ENCODE measurements at regions not wholly inside any gene's neighbourhood (a gene's known extent, or its start where the extent isn't known, plus 50 kb on each side); places are given as distances from the start of the nearest gene placed in this dataset.
"Not testable (repeated sequence)": the region's sequence is repeated elsewhere in the genome, so short reads cannot be mapped to it uniquely, and the experiment has no call there.

DNA sequence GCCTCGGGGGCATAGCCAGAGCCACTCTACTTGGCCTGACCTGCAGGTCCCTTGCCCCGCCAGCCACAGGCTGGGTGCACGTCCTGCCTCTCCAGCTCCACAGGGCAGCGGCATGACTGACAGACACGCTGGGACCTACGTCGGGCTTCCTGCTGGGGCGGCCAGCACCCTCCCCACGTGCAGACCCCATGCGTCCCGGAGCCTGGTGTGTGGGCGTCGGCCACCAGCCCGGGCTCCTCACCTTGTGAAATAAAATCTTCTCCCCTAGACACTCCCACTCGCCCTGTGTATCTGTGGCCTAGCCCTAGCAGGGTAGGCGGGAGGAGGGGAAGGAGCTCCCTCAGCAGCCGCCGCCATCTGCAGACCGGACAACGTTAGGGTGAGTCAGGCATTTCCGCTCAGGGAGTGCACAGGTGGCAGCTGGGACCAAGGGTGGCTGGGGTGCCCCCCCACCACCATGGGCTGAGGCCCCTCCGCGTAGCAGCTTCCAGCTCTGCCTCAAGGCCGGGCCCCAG is 119.5 kb downstream of the IGLL1 start:
- DNase-seq (ENCODE audit: low read depth) = not testable (repeated sequence)

DNA sequence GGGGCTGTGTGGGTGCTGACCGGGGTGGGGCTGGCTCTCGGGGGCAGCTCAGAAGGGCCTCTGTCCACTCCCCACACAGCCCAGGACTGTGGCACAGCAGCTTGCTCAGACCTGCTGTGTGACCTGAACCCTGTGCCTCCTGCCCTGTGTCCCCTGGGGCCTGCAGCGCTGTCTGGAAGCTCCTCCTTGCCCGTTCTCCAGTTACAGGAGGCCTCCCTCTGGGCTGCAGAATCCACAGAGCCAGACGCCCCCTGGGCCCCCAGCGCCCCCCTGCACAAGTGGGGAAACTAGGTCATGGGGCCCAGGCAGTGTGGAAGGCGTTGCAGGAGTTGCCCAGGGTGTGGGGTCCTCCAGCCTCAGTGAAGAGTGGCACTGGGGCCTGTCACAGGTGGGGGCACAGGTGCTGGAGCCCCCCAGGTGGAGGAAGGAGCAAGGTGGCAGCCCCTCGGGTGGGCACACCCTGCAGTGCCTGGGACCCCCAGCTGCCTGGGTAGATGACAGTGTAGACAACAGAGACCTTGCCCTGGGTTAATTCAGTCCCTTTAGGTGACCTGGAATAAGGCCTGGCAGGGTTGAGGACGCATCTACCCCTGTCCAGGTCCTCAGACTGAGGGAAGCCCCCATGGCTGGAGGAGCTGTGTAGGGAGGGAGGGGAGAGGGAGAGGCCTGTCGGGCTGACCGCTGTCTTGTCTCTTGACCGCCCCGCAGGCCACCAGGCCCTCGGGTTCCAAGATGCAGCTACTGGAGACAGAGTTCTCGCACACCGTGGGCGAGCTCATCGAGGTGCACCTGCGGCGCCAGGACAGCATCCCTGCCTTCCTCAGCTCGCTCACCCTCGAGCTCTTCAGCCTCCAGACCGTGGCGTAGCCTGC is 120.2 kb downstream of the IGLL1 start:
- not testable (repeated sequence) for DNase-seq (ENCODE audit: low read depth)

DNA sequence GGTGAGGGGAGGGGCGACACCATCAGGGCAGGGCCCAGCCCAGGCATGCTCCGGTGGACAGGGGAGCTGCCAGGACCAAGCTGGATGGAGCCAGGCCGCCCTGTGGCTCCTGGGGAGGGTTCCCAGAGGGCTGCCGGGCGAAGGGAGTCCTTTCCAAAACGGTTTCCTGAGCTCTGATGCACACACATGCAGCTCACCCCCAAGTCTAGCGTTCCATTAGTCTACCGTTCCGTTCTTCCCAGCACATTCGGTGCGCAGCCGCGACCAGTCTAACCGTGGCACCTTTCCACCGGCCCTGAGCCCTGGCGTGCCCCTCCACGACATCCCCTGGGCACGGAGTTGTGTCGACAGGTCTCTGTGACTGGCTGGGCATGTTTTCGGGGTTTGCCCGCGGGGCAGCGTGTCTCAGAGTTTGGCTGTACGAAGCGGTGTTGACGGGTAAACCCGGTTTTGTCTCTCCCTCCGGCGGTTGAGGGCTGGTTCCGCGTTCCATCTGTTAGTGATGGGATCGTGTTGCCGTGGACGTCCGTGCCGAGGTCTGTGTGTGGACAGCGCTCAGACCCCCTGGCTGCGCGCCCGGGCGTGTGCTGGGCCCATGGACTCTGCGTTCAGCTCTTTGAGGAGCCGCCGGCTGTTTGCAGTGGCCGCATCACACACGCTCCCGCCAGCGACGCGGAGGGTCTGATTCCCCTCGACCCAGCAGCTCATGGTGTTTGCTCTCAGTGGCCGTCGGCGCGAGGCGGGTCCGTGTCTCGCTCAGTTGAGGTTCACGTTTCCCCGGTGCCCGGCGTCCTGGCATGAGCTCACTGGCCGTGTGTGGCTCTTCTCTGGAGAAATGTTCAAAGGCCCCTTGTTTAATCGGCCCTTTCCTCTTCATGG is 121.2 kb downstream of the IGLL1 start:
- no peak for DNase-seq (ENCODE audit: low read depth)

DNA sequence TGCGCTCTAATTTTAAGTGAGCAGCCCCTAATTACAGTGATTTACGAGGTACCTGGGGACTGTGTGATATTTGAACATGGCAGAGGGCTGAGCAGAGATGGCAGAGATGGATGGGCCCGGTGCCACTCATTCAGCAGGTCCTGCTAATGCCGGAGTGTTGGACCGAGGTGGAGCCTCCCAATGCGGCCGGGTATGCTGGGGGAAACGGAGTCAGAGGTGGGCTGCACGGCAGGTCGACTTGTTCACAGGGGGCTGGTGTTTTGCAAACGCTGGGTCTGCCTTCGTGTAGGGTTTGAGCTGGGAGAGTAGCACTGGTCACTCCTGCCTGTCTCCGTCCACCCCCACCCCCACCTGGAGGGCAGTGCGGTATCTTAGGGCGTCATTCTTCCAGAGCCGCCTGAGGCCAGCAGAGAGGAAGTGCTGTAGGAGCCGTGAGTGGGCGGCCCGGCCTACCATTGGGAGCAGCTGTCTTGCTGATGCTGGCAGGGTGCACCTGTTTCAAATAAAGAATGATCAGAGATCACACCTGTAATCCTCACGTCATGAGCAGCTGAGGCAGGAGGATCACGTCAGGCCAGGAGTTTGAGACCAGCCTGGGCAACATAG is 122.6 kb downstream of the IGLL1 start:
- no peak for DNase-seq (ENCODE audit: low read depth)

- not testable (repeated sequence) for DNase-seq (ENCODE audit: low read depth)
Measured at GRCh38 chr22:23456666-23457379, 123.3 kb downstream of the IGLL1 start.

DNA sequence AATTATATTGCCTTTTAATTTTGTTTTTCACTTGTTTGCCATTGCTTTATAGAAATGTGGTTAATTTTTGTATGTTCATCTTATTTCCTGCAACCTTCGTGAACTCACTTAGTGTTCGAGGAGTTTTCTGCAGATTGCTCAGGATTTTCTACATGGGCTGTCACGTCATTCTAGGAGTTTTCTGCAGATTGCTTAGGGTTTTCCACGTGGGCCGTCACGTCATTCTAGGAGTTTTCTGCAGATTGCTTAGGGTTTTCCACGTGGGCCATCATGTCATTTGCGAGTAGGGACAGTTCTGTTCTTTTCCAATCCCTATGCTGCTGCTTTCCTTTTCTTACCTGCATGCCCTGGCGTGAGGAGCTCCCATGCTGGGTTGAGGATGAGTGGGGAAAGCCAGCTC is 125.7 kb downstream of the IGLL1 start:
- DNase-seq (ENCODE audit: low read depth) = not testable (repeated sequence)

GRCh38 chr22:23453277-23453676 is 126.8 kb downstream of the IGLL1 start:
- DNase-seq (ENCODE audit: low read depth) = no peak

DNA sequence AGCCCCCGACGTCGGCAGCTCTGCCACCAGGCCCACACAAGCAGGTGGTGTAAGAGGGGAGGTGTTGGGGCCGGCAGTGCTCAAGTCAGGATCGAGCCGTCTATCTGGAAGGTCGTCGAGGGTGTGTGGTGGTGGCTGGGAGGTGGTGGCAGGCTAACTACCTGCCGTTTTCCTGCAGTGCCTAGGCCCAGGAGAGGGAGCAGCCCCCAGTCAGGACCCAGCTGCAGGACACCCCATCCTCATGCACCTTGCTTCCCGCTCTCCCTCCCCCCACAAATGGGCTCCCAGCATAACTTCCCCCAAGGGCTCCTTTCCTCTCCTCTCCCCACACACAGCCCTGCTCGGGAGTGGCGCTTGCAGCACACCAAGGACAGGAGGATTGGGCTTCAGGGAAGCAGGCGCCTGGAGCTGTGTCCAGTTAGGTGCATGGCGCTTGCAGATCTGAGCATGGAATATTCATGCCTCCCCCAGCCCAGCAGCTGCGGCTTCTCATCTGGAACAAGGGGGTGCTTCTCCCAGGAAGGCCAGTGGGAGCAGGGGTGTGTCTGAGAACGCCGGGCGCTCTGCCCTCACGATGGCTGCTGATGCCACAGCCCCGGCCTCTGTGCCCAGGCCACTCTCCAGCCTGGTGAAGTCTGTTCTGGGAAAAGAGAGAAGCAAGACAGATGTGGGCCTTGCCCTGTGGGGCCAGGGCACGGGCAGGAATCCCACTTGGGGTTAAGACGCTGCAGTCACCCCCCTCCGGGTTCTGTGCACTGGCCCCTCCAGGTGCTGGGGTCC is 127.7 kb downstream of the IGLL1 start:
- DNase-seq (ENCODE audit: low read depth) = no peak

DNA sequence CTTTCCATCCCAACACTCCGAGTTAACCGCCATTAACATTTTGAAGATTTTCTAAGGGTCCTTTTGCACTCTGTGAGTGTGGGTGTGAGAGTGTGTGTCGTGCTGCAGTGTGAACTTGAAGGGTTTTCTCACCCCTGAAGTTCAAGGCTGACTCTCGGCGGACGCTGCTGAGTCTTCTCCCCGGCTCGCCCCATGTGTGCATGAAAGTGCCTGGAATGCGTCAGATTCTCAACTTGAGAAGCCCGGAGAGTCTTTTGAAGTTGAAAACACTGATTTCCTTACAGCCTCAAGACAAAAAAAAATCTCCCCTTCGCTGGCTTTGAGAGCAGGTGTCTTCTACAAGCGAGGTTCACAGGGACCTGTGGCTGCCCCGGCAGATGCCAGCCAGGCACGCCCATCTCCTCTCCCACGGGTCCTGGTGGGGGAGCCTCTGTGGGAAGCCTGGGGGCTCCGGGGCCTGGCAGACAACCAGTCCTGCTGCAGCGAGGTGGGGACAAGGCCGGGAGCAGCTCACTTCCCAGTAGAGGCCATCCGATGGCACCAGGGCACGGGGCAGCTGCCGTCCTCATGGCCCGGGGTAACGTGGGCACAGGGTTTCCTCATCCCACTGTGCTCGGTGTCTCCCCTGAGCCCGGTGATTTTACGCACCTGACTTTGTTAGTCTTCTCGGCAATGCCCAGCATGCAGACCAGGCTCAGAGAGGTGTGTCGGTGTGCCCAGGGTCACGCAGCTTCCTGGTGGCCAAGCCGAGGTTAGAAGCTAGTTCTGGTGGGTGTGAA is 128.4 kb downstream of the IGLL1 start:
- not testable (repeated sequence) for DNase-seq (ENCODE audit: low read depth)

DNA sequence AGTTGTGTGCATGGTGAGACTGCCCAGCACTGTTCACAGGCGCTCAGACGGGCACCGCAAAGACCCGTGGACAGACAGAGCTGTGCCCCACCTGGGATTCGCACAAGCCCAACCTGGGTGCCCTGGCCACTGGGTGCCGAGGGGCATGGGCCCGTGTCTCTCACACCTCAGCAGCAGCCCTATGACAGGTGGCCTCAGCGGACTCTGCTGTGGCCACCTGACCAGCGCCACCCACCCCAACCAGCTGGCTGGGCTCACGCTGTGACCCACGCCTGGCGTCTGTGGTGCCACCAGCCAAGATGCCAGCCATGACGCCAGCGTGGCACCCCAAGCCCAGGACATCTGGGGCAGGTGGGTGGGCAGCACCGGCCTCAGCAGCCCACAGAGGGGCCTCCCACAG is 129.3 kb downstream of the IGLL1 start:
- not testable (repeated sequence) for DNase-seq (ENCODE audit: low read depth)

GRCh38 chr22:23450434-23450795 is 129.7 kb downstream of the IGLL1 start:
- DNase-seq (ENCODE audit: low read depth) = no peak

- not testable (repeated sequence) for DNase-seq (ENCODE audit: low read depth)
Measured at GRCh38 chr22:23449748-23450433, 130.2 kb downstream of the IGLL1 start.

DNA sequence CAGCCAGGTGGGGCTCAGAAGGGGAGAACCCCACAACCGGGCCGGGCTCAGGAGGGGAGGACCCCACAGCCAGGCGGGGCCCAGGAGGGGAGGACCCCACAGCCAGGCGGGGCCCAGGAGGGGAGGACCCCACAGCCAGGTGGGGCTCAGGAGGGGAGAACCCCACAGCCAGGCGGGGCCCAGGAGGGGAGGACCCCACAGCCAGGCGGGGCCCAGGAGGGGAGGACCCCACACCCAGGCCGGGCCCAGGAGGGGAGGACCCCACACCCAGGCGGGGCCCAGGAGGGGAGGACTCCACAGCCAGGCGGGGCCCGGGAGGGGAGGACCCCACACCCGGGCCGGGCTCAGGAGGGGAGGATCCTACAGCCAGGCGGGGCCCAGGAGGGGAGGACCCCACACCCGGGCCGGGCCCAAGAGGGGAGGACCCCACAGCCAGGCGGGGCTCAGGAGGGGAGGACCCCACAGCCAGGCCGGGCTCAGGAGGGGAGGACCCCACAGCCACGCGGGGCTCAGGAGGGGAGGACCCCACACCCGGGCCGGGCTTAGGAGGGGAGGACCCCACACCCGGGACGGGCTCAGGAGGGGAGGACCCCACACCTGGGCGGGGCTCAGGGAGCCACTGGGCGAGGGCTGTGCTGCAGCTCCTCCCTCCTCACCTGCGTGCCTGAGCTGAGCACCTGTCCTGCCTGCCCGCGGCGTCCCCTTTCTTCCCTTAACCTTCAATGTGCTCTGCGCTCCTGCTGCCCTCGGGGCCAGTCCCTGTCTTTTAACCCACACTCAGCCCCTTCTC is 131.4 kb downstream of the IGLL1 start:
- not testable (repeated sequence) for DNase-seq (ENCODE audit: low read depth)

DNA sequence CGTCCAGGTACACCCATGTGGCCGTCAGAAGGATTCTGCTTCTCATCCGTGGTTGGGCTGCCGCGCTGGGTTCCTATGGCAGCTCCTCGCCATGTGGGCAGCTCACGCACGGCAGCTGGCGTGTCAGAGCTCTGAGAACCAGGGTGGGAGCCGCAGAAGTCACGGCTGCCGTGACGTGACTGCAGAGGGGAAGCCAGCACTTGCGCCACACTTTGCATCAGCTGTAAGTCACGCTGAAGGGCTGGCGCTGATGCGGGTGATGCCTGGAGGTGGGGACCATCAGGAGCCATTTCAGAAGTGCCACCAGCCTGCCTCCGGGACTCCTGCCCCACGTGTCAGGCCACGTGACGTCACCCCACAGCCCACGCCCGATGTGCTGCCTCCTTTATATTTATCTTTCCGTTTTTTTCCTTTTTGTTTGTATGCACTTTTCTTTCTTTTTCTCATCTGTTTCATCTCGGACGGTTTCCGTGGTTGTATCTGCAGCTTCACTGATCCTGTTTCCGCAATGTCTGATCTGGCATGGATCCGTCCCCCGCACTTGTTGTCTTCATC is 133.2 kb downstream of the IGLL1 start:
- DNase-seq (ENCODE audit: low read depth) = no peak

GRCh38 chr22:23446194-23446593 is 133.9 kb downstream of the IGLL1 start:
- DNase-seq (ENCODE audit: low read depth) = not testable (repeated sequence)

DNA sequence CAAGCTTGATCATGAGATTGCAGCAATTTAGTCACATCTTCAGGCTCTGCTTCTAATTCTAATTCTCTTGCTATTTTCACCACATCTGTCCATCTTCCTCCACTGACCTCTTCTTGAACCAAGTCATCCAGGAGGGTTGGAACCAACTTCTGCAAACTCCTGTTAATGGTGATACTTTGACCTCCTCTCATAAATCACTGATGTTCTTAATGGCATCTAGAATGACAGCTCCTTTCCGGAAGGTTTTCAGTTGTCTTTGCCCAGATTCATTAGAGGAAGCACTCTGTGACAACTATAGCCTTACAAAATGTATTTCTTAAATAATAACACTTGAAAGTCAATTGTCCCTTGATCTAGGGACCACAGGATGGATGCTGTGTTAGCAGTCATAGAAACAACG is 136.2 kb downstream of the IGLL1 start:
- DNase-seq (ENCODE audit: low read depth) = not testable (repeated sequence)

DNA sequence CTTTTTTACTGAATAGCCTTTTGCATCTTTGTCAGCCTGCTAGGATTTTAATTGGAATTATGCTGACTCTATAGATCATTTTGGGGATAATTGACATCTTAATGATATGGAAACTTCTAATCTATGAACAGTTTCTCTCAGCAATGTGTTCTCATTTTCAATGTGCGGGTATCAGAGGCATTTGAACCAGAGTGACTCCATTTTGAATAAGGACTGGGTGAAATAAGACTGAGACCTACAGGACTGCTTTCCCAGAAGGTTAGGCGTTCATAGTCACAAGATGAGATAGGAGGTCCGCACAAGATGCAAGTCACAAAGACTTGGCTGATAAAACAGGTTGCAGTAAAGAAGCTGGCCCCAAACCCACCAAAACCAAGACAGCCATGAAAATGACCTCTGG is 140.5 kb downstream of the IGLL1 start:
- not testable (repeated sequence) for DNase-seq (ENCODE audit: low read depth)

DNA sequence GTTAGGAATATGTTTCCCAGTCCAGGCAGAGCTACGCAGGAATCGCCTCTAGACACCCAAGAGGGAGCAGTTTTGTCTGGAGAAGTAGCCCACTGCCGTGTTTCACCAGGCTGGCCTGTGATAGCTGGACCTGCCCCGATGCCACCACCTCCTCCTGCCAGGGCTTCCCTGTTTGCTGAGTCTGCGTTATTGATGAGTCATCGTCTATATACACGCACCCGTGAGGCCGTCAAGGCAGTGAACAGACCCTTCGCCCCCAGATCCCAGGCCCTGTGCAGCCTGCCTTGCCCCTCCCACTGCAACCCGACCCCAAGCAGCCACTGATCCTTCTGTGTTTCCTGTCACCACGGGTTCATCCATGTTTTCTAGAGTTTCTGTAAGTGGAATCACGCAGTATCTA is 141.9 kb downstream of the IGLL1 start:
- no peak for DNase-seq (ENCODE audit: low read depth)
